WTC11 (cell line): ENCODE measurements at regions not wholly inside any gene's neighbourhood (a gene's known extent, or its start where the extent isn't known, plus 50 kb on each side); places are given as distances from the start of the nearest gene placed in this dataset.

Experiments used
- CTCF ChIP-seq: fragments of 200-600 bp; IDR thresholded peaks from 2 replicates; pipeline ENCODE4 v1.8.0; 2022; ENCODE audit warnings: antibody characterized with exemption
- MLX ChIP-seq: sonication (generic); formaldehyde crosslinking; IDR thresholded peaks from 2 replicates; pipeline ENCODE4 v1.8.1; 2023; ENCODE audit warnings: mild to moderate bottlenecking, missing genetic modification reagents, moderate library complexity

GRCh38 chr12:28755027-28755426 is 394.1 kb upstream of the FAR2 start:
- TF ChIP-seq MLX (CRISPR knock-in tag) (no peak), CTCF (no peak)
